ENCODE measurements at regions not wholly inside any gene's neighbourhood (a gene's known extent, or its start where the extent isn't known, plus 50 kb on each side); places are given as distances from the start of the nearest gene placed in this dataset.

- TF ChIP-seq EP300 (IDR thresholded peaks at IDR 0.05; ENCODE audit: borderline replicate concordance) (no peak), RAD21 (IDR thresholded peaks at IDR 0.05; ENCODE audit: low read depth) (no peak), TAF1 (IDR thresholded peaks at IDR 0.05; ENCODE audit: low read depth) (no peak)
Measured at GRCh38 chr1:57520743-57521515, 97.1 kb upstream of the DAB1 start.

Data from Ishikawa (cell line).